GM10266 (cell line): ENCODE measurements at regions not wholly inside any gene's neighbourhood (a gene's known extent, or its start where the extent isn't known, plus 50 kb on each side); places are given as distances from the start of the nearest gene placed in this dataset.

Source experiments
- DNase-seq: peaks from one replicate; pipeline ENCODE4 v3.0.0; 2012; ENCODE audit errors: extremely low spot score
- TF ChIP-seq, protein P1 (sequence below): IDR thresholded peaks from 2 replicates; pipeline ENCODE4 v1.5.1; 2012; ENCODE audit warnings: mild to moderate bottlenecking, low read depth; ENCODE audit not compliant: control insufficient read depth, insufficient read depth; ENCODE audit errors: missing control alignments

DNA sequence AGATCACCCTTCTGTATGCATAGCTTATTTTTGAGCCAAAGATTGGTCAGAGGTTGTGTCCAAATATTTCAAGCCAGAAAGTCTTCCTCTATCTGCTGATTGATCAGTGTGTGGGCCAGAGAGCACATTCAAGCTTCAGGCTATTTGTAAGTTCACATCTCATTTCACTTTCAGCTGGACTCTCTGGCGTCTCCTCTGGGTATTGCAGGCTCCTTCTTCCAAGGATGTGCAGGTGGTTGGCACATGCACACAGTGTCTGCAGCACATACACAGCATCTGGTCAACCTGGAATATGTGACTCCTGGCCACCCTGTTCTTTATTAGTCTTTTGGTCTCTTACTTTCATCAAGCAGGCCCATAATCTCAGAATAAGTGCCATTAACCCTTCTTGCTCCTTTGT is 516.1 kb downstream of the ANXA1 start:
- TF ChIP-seq, protein P1, sequence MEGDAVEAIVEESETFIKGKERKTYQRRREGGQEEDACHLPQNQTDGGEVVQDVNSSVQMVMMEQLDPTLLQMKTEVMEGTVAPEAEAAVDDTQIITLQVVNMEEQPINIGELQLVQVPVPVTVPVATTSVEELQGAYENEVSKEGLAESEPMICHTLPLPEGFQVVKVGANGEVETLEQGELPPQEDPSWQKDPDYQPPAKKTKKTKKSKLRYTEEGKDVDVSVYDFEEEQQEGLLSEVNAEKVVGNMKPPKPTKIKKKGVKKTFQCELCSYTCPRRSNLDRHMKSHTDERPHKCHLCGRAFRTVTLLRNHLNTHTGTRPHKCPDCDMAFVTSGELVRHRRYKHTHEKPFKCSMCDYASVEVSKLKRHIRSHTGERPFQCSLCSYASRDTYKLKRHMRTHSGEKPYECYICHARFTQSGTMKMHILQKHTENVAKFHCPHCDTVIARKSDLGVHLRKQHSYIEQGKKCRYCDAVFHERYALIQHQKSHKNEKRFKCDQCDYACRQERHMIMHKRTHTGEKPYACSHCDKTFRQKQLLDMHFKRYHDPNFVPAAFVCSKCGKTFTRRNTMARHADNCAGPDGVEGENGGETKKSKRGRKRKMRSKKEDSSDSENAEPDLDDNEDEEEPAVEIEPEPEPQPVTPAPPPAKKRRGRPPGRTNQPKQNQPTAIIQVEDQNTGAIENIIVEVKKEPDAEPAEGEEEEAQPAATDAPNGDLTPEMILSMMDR: no peak
- DNase-seq: no peak

DNA sequence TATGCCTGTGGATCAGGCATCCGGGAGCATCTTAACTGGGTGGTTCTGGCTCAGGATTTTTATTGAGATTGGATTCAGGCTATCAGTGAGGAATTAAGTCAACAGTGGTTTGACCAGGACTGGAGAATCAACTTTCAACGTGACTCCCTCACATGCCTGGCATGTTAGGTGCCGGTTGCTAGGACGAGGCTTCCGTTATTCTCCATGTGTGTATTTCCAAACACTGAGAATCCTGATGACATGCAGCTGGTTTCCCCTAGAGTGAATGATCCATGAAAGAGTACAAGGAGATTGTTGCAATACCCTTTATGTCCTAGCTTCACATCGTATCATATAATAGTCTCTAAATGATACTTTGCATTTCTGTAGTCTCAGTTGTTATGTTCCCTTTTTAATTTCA is 529.2 kb downstream of the ANXA1 start:
- TF ChIP-seq, protein P1: no peak
- no peak for DNase-seq

DNA sequence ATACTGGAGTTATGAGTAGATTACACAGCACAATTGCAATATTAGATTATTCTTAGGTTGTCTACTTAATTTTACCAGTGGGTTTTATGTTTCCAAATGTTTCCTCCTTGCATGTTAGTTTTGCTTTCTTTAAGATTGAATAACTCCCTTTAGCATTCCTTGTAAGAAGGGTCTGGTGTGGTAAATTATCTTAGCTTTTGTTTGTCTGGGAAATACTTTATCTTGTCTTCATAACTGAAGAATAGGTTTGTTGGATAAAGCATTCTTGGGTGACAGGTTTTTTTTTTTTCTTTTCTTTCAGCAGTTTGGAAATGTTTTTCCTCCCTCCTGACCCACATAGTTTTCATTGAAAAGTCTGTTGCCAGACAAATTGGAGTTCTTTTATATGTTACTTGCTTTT is 531.1 kb downstream of the ANXA1 start:
- TF ChIP-seq, protein P1: no peak

DNA sequence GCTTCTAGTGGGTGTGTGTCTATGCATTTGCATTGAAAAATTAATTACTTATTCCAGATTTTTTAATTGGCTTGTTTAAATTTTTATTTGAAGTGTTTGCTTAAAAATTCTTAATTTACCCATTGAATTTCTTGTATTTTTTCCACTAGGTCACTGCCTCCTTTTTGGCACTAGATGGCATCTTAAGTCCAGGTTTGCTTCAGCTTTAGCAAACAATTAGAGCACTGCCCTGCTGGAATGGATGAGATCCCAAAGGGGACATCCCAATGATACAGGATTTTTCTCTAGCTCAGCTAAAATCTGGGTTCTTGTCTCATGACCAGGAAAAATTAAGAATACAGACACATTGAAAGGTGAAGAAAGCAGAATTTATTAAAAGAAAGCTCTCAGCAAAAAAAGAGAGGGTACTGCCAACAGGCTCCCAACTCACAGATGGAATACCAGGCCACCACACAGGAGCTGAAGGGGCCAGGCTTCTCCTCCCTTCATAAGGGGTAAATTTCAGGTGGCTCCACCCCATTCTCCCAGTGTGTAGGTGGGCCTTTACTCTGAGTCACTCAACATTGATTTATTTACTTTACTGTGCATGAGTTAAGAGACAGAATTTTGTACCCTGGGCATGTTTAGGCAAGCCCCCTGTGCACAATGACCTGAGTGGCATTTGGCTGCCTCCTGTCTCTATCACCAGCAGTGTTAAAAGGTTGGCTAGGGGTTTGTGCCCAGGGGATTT is 532.4 kb downstream of the ANXA1 start:
- no peak for DNase-seq
- TF ChIP-seq, protein P1: peak; percentile 53

More for the DNA sequence above, 531.1 kb downstream of the ANXA1 start:
- DNase-seq: no peak

DNA sequence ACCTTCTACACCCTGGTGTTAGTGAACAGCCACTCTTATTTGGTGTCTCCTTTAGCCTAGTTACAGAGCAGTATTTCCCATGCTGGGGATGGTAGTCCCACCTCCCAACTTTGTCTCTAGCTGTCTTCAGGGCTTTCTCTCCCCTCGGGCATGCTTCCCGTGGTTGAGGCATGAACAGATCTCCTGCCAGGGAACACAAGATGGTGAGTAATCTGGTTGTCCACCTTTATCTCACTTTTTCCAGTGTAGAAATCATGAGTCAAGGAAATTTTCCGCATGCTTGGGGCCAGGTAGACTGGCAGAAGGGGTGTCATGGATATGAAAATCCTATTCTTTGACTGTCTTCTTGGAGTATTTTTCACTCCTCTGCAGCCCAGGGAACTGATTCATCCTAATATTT is 532.9 kb downstream of the ANXA1 start:
- TF ChIP-seq, protein P1: no peak

DNA sequence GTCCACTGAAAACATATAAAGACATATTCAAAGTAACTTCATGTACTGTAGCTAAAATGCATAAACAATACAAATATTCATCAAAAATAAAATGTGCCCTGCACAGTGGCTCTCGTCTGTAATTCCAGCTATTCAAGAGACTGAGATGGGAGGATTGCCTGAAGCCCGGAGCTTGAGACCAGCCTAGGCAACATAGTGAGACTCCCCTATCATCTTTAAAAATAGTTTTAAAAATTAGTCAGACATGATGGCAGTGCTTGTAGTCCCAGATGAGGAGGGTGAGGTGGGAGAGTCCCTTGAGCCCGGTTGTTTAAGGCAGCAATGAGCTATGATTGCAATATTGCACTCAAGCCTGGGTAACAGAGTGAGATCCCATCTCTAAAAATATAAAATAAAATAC is 534.1 kb downstream of the ANXA1 start:
- TF ChIP-seq, protein P1: no peak
- no peak for DNase-seq

More for the DNA sequence above, 532.9 kb downstream of the ANXA1 start:
- no peak for DNase-seq

DNA sequence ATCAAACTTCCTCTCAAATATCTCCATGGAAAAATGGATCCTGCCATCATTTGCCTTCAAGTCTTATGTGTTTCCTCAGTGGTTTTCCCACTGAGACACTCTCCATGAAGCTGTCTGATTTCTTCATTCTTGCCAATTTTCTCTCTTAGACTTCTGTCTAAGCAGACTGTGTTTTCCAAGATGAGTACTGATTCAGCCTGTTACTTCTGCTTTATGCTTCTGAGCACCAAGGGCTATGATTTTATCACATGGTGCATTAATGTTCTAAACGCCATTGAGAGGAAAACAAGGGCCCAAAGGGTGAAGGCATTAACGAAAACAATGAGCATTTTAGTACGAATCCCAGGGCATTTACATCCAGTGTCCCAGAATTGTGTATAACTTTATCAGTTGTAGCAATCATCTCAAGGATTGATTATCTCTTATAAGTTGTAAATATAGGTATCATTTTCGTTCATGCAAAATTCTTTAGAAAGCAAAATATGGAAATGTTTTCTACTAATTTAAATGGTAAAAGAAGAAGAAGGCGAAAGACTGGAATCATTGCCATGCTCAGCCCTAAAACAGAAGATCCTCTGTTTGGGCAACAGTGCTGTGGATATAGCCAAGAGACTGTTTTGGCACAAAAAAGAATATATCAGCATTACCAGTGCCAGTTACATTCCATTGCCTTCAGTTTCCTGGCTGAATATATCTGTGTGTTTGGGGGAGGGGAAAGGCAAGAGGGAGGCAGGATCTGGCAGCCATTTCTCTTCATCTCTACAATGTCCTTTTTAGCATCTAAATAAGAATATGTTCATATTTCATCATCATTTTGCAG is 537.6 kb downstream of the ANXA1 start:
- no peak for DNase-seq
- TF ChIP-seq, protein P1: no peak
